Epithelial cell of prostate (primary cell): ENCODE measurements at regions not wholly inside any gene's neighbourhood (a gene's known extent, or its start where the extent isn't known, plus 50 kb on each side); places are given as distances from the start of the nearest gene placed in this dataset.

Experiments used
- DNase-seq: peaks from one replicate; pipeline ENCODE4 v3.0.0-alpha.2; 2011; ENCODE audit warnings: low read depth, low spot score
- H3K27ac ChIP-seq: fragments of 450-650 bp; 2 replicates; pipeline ENCODE4 v1.5.1; 2017; ENCODE audit warnings: mild to moderate bottlenecking

- no peak overlapping the region for H3K27ac ChIP-seq
Measured at GRCh38 chr22:49613511-49614270, 214.0 kb downstream of the BRD1 start.

GRCh38 chr22:49613108-49613507 lies 214.6 kb downstream of the BRD1 start:
- no peak overlapping the region for H3K27ac ChIP-seq
- no peak for DNase-seq

More at GRCh38 chr22:49613511-49614270, 214.0 kb downstream of the BRD1 start:
- no peak for DNase-seq

- DNase-seq = no peak
Measured at GRCh38 chr22:49609207-49609876, 218.3 kb downstream of the BRD1 start.

GRCh38 chr22:49608660-49609059 lies 219.0 kb downstream of the BRD1 start:
- no peak overlapping the region for H3K27ac ChIP-seq
- no peak for DNase-seq

More at GRCh38 chr22:49609207-49609876, 218.3 kb downstream of the BRD1 start:
- no peak overlapping the region for H3K27ac ChIP-seq

GRCh38 chr22:49608228-49608627 lies 219.4 kb downstream of the BRD1 start:
- H3K27ac ChIP-seq = no peak overlapping the region

GRCh38 chr22:49607821-49608220 lies 219.9 kb downstream of the BRD1 start:
- no peak for DNase-seq
- no peak overlapping the region for H3K27ac ChIP-seq

More at GRCh38 chr22:49608228-49608627, 219.4 kb downstream of the BRD1 start:
- DNase-seq = no peak

GRCh38 chr22:49606562-49607290 lies 220.9 kb downstream of the BRD1 start:
- no peak overlapping the region for H3K27ac ChIP-seq
- no peak for DNase-seq

GRCh38 chr22:49604732-49605302 lies 222.9 kb downstream of the BRD1 start:
- DNase-seq = no peak
- H3K27ac ChIP-seq = no peak overlapping the region

- no peak overlapping the region for H3K27ac ChIP-seq
- no peak for DNase-seq
Measured at GRCh38 chr22:49603016-49603415, 224.7 kb downstream of the BRD1 start.

- DNase-seq = no peak
- no peak overlapping the region for H3K27ac ChIP-seq
Measured at GRCh38 chr22:49602481-49602880, 225.2 kb downstream of the BRD1 start.

GRCh38 chr22:49601614-49602321 lies 225.9 kb downstream of the BRD1 start:
- no peak for DNase-seq
- no peak overlapping the region for H3K27ac ChIP-seq

GRCh38 chr22:49600891-49601431 lies 226.7 kb downstream of the BRD1 start:
- H3K27ac ChIP-seq = no peak overlapping the region
- no peak for DNase-seq

GRCh38 chr22:49600468-49600867 lies 227.2 kb downstream of the BRD1 start:
- no peak overlapping the region for H3K27ac ChIP-seq
- no peak for DNase-seq

- no peak for DNase-seq
- no peak overlapping the region for H3K27ac ChIP-seq
Measured at GRCh38 chr22:49599691-49600455, 227.8 kb downstream of the BRD1 start.

GRCh38 chr22:49599039-49599438 lies 228.6 kb downstream of the BRD1 start:
- no peak for DNase-seq
- H3K27ac ChIP-seq = no peak overlapping the region

- H3K27ac ChIP-seq = no peak overlapping the region
- DNase-seq = no peak
Measured at GRCh38 chr22:49598338-49598737, 229.3 kb downstream of the BRD1 start.

GRCh38 chr22:49597428-49598039 lies 230.1 kb downstream of the BRD1 start:
- DNase-seq = no peak
- no peak overlapping the region for H3K27ac ChIP-seq

- H3K27ac ChIP-seq = no peak overlapping the region
- no peak for DNase-seq
Measured at GRCh38 chr22:49595465-49596078, 232.1 kb downstream of the BRD1 start.
